Stimulated activated naive CD8-positive, alpha-beta T cell treated with anti-CD3 and anti-CD28 coated beads, Interleukin-15, Interleukin-2, amounts not matched to agents 100 U/mL and 50 U/mL, for 24 hours (primary cell): ENCODE measurements at regions not wholly inside any gene's neighbourhood (a gene's known extent, or its start where the extent isn't known, plus 50 kb on each side); places are given as distances from the start of the nearest gene placed in this dataset.
"Not testable (repeated sequence)": the region's sequence is repeated elsewhere in the genome, so short reads cannot be mapped to it uniquely, and the experiment has no call there.

ENCODE experiments used
- ATAC-seq: fragments of 150-1000 bp; cut with Tn5 transposase; one replicate; pipeline ENCODE4 v1.10.0; 2021
- DNase-seq: peaks from one replicate; pipeline ENCODE4 v3.0.0; 2021

- DNase-seq (no peak), ATAC-seq (no peak)
Observed at GRCh38 chr5:30149526-30149925, 1044.0 kb upstream of the CDH6 start.

DNA sequence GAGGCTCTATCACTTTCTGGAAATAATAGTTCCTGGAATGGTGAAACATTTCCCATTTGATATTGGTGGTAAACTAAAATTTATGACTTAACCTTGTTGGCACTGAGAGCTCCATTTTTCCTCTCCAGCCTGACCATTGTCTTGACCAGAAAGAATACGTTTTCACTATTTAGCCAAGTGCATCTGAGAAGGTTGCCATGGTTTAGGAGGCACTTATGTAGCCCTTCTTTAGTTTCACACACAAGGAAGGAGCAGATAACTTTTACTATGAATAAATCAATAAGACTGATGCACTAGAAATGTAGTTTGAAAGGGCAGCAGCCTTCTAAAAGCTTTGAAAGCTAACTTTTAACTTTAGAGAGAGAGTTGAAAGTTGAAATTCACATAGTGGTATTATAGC lies 1045.5 kb upstream of the CDH6 start:
- DNase-seq (no peak), ATAC-seq (no peak)

DNA sequence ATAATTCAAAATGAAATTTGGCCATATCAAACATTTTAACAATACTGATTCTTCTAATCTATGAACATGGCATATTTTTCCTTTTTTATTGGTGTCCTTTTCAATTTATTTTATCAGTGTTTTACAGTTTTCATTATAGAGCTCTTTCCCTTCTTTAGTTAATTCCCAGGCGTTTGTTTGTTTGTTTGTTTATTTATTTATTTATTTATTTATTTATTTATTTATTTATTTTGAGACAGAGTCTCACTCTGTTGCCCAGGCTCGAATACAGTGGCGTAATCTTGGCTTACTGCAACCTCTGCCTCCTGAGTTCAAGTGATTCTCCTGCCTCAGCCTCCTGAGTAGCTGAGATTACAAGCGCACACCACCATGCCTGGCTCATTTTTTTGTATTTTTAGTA lies 1049.4 kb upstream of the CDH6 start:
- ATAC-seq, DNase-seq: not testable (repeated sequence)

GRCh38 chr5:30142432-30142831 lies 1051.1 kb upstream of the CDH6 start:
- no peak for ATAC-seq
- DNase-seq: no peak

- ATAC-seq: no peak
Observed at GRCh38 chr5:30121043-30121442, 1072.4 kb upstream of the CDH6 start.

DNA sequence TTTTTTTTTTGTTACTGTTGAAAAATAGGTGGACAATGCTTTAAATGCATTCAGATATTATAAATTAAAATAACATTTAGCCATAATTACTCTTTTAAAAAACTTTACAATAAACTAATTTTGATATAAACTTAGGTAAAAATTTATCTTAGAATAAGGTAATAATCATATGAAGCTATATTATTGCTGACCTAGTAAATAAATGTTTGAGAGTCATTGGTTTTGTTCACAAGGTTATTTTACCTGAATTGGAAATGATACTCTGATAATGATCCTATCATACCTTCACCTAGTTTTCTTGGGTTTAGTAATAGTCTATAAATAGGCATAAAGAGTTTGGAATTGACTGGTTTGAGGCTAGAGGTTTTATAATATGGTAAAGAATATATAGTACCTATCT lies 1076.4 kb upstream of the CDH6 start:
- ATAC-seq: no peak
- DNase-seq: no peak

More at GRCh38 chr5:30121043-30121442, 1072.4 kb upstream of the CDH6 start:
- no peak for DNase-seq

GRCh38 chr5:30113542-30113941 lies 1079.9 kb upstream of the CDH6 start:
- no peak for DNase-seq
- ATAC-seq: no peak

DNA sequence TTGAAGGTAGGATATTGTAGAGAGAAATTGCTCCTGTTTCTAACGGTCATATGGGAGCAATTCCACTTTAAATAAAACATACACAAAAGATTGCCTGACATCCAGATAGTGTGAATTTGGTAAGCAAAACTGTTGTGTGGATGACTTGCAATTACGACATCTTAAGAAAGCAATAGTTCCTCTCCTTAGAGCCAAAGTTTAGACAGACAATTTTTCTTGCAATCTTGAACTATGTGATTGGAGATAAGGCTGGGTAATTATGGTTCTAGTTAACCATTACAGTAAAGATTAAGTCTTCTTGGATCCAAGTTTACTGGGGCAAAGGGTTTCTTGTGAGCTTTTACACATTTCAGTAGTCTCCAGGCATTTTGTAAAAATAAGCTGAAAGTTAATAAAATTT lies 1080.6 kb upstream of the CDH6 start:
- ATAC-seq (no peak), DNase-seq (no peak)

- DNase-seq (no peak), ATAC-seq (no peak)
Observed at GRCh38 chr5:30108051-30108450, 1085.4 kb upstream of the CDH6 start.

- ATAC-seq: no peak
- no peak for DNase-seq
Observed at GRCh38 chr5:30106596-30106995, 1086.9 kb upstream of the CDH6 start.

DNA sequence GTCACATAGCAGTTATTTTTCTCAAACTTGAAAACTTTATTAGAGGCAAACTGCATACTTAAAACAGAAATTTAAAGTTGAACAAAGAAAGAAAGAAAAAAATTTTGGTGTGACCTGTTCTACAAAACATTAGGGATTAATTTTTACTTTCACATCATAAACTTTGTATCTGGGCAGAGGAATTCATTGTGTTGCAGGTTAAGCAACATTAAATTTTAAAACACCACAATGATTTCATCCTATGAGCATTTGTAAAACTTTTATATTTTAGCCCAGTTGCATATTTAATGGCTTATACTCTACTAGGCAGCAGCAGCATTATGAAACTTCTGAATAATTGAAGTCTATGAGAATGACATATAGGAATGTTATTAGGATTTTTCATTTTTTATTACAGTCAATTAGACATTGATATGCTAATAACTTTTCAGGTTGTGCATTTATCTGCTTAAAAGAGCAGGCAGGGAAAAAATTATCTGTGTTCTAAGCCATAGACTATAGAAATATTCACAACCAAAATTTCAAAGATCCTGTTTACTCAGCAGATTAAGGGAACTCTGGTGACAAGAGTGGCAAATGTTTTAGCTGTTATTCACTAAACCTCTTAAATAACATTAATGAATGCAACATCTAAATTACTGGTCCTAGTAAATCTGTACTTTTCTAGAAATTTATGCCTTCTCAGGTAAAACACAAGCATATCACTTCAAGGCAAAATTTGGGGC lies 1088.5 kb upstream of the CDH6 start:
- DNase-seq (no peak), ATAC-seq (no peak)

- ATAC-seq: no peak
Observed at GRCh38 chr5:30103452-30104202, 1089.9 kb upstream of the CDH6 start.

DNA sequence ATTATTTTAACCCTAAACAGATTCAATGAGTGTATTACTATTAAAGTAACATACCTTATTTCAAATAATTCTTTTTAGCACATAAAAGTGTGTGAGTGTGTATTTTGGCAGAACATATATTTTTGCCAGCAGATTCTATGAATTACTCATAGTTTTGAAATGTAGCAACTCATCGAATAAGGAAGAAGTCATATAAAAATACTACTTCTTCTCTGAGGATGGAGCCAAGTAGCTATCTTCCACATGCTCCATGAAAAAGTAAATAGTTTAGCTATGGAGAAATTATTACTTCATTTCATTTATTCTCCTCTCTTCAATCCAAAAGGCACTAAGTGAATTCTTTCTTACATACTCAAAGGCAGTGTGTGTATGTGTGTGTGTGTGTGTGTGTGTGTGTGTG lies 1090.4 kb upstream of the CDH6 start:
- ATAC-seq (no peak), DNase-seq (no peak)

More at GRCh38 chr5:30103452-30104202, 1089.9 kb upstream of the CDH6 start:
- no peak for DNase-seq

- DNase-seq: no peak
- no peak for ATAC-seq
Observed at GRCh38 chr5:30102185-30102584, 1091.3 kb upstream of the CDH6 start.

GRCh38 chr5:30100929-30101328 lies 1092.6 kb upstream of the CDH6 start:
- DNase-seq: no peak
- ATAC-seq: no peak

DNA sequence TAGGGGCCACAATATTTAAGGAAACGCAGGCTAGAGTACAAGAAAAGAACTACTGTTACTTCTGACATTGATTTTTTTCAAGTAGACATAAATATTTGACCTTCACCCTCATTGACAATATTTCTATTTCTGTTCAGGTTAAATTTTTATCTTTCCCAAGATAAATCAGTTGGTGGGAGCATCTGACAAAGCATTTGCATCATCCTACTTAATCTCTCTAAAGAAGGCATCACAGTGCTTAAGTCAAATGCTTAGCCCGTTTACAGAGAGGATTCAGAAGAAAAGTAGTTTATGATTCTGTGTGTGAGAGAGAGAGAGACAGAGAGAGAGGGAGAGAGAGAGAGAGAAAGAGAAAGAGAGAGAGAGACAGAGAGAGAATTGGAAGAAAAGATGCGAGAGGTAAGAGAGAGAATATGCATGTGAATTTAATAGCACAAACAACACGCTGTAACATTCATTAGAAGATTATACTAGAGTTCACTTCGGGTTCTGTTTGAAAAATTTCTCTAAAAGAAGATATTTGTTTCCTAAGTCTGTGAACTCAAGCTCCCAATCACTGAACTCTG lies 1093.3 kb upstream of the CDH6 start:
- no peak for DNase-seq

GRCh38 chr5:30099634-30100033 lies 1093.9 kb upstream of the CDH6 start:
- ATAC-seq (no peak), DNase-seq (no peak)

More for the DNA sequence above, 1093.3 kb upstream of the CDH6 start:
- ATAC-seq: no peak

GRCh38 chr5:30098940-30099339 lies 1094.5 kb upstream of the CDH6 start:
- ATAC-seq (no peak), DNase-seq (no peak)

DNA sequence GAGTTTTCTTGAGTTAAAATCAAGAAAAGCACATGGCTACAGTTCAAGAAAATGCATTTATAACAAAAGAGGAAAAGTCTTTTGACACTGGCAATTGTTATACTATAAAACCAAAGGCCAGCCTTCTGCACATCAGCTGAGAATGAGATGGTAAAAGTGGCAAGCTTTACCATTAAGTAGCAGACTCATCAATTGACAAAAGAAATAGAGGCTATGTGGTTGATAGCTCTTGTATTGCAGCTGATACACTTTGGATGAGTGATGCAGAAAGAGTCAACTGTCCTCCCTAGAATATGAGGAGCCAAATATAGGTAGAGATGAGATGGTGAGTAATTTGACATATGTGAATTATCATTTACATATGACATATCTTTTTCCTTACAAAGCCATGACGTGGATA lies 1100.9 kb upstream of the CDH6 start:
- ATAC-seq: no peak
- DNase-seq: no peak

DNA sequence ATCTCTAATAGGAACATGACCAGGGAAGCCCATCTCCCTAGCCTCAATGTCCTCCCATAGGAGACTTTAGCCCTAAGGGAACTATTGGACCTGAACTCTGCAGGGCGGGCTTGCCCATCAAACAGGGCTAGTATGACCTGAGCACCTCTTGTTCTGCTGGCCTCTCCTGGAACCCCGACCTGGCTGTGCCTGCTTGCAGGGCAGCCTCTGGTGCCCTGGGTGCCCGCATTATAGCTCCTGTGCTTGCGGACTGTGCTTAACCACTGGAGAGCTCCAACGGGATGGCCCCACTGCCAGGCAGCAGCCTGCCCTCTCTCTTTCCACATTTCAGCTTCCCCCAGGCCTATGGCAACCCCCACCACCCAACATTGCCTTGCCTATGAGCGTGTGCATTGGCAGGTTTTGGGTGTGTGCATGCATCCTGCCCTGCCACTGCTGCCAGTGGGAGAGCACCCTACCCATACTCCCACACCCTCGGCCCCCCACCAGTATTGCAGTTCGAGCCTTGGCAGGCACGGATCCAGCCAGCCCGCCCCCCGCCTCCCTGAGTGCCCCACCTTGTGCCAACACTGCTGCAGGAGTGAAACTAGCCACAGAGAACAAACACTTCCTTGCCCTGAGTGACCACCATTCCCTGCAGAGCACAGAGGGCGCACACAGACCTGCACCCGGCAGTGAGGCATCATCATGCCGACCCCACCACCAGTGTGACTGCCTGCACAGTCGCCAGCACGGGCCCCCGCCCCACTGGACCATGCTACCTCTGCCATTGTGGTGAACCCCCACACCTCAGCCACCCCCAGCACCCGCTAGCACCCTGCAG lies 1123.8 kb upstream of the CDH6 start:
- ATAC-seq: no peak
- DNase-seq: no peak

DNA sequence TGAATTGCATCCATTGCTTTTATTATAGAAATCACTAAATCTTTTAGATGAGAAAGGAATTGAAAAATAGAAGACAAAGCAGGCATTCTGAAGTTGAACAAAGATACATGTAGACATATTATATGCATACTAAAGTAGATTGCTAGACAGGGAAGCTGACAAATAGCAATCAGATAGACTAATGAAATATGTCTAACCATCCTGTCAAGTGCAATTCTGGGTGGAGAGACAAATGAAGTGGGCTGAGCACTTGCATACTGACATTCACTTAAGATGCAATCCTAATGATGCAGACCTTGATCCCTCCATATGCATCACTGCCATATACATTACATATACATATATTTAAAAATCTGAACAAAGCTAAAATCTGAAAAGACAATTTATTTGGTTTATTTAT lies 1130.0 kb upstream of the CDH6 start:
- no peak for ATAC-seq
- no peak for DNase-seq

DNA sequence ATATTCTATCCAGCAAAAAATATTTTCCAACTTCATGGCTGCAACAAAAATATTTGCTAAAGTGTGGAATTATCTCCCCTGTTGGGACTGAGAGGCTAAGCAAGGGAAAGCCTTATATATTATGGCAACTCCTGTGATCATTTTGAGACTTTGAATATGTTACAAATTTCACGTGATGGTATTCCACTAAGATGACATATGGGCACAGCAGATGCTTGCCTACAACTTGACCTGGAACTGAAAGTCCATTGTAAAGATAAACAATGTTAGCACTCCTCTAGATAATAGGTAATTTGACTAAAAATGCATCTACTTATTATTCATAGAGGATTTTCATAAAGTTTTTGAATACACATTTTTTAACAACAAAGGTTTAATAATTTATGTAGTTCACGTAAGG lies 1141.5 kb upstream of the CDH6 start:
- no peak for ATAC-seq

More for the DNA sequence above, 1141.5 kb upstream of the CDH6 start:
- no peak for DNase-seq
